GM03348 (cell line): ENCODE measurements at regions not wholly inside any gene's neighbourhood (a gene's known extent, or its start where the extent isn't known, plus 50 kb on each side); places are given as distances from the start of the nearest gene placed in this dataset.
"Not testable (repeated sequence)": the region's sequence is repeated elsewhere in the genome, so short reads cannot be mapped to it uniquely, and the experiment has no call there.

ENCODE experiments used
- DNase-seq: peaks from one replicate; pipeline ENCODE4 v3.0.0; 2012; ENCODE audit warnings: low spot score

- DNase-seq: no peak
Measured at GRCh38 chr4:13763707-13764106, 136.2 kb upstream of the BOD1L1 start.

DNA sequence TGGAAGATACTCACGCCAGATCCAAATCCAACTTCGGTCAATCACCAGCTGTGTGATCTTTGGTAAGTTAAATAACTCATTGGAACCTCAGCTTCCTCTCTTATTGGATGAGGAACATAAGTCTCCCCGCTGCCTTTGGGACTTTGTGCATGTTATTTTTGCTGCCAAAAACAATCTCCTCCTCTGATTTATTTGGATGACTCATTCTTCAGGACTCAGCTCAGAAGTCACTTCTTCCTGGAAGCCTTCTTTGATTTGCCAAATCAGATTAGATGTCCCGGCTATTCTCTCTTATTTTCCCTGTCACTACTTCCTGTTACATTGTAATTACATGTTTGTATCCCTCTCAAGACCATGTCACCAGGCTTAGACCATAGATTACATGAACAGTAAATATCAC is 138.0 kb upstream of the BOD1L1 start:
- no peak for DNase-seq

DNA sequence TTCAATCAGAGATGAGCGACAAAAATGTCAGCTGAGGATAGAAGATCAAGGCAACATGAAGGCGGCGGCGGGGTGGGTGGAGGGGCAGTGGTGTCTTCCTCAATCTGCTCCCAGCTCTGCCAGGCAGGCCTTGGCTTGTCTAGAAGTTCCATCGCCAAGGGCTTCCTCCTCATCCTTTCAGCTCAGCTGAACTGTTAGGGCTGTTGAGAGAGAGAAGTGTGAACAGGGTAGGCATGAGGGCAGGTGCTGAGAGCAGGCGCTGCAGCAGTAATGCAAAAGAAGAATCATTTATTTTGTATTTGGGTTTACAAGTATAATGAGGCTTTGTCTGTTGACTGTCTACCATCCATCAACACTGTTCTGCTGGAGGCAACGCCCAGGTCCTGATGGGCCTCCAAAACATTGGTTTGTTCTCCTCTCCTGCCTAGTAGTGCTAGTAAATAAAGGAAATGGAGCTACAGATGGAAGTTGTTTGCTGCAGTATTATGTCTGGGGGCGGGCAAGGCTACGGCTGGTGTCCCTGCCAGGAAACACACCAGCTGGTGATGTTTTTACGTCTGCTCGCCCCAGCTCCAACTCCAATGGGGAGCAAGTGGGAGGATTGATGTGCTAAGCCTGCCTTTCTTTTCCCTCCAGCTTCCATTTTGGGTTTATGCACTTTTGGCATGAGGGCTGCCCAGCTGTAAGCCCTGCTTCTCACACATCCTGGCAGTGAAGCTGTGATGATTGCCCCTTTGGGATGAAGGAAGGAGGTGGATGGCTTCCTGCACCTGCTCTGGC is 139.4 kb upstream of the BOD1L1 start:
- DNase-seq: no peak

- no peak for DNase-seq
Measured at GRCh38 chr4:13777341-13777740, 149.8 kb upstream of the BOD1L1 start.

GRCh38 chr4:13778367-13778766 is 150.8 kb upstream of the BOD1L1 start:
- no peak for DNase-seq

GRCh38 chr4:13782231-13782630 is 154.7 kb upstream of the BOD1L1 start:
- no peak for DNase-seq

- DNase-seq: no peak
Measured at GRCh38 chr4:13783800-13784411, 156.4 kb upstream of the BOD1L1 start.

DNA sequence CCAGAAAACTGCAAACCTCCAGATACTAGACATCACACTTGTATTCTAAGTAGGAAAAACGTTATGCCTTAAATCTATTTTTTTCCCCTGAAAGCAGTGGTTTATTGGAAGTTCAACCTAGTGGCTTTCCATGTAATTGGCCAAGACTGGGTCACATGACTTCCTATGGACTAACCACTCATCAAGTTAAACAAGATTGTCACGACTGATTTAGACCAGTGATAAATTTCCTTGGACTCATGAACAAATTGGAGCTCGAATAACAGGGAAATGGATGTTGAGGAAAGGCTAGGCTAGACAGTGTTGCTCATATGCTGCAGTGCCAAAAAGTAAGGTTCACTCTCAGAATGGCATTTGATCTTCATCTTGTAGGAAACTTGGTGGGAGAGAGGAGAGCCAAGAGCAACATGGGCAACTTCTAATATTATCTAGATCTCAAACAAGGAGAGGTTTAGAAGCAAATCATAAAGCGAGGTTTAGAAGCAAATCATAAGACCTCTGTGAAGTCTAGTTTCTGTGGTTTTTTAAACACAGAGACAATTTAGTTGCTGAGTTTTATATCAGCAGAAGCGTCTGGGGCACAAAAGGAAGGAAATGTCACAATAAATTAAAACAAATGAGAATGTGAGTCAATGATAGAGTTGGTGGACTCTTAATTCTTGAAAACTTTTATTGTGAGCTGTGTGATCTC is 165.6 kb upstream of the BOD1L1 start:
- no peak for DNase-seq

GRCh38 chr4:13794819-13795565 is 167.5 kb upstream of the BOD1L1 start:
- no peak for DNase-seq

- DNase-seq: no peak
Measured at GRCh38 chr4:13797061-13797460, 169.5 kb upstream of the BOD1L1 start.

- no peak for DNase-seq
Measured at GRCh38 chr4:13815231-13815630, 187.7 kb upstream of the BOD1L1 start.

DNA sequence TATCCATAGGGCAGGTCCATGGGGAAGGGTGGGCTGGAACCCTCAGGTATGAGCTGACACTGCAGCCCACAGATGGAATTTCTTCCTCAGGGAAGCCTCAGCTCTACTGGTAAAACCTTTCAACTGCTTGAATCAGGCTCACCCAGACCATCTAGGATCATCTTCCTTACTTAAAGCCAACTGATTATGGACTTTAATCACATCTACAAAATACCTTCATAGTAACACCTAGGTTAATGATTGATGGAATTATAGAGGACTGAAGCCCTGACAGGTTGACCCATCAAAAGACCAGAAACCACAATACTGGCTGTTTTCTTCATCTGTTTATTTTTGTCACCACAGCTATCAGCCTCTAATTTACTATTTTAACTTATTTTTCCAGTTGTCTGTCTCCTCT is 188.9 kb upstream of the BOD1L1 start:
- no peak for DNase-seq

DNA sequence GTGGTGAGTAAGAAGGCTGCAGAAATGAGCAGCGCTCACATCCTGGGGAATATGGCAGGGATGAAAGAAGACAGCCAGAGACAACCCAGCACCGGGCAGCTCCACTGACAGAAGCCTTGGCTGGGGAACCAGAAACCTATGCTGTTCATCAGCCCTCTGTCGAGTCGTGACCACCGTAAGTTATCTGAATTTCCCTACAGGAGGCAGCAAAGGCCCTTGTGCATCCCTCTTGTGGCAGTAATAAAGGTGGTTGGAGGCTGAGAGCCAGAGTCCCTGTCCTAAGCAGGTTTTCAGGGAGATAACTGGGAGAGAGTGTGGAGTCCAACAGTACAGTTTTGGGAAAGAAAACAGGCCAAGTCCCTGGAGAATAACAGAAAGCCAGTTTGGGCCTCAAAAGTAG is 194.0 kb upstream of the BOD1L1 start:
- no peak for DNase-seq

- not testable (repeated sequence) for DNase-seq
Measured at GRCh38 chr4:13825822-13826221, 198.3 kb upstream of the BOD1L1 start.

DNA sequence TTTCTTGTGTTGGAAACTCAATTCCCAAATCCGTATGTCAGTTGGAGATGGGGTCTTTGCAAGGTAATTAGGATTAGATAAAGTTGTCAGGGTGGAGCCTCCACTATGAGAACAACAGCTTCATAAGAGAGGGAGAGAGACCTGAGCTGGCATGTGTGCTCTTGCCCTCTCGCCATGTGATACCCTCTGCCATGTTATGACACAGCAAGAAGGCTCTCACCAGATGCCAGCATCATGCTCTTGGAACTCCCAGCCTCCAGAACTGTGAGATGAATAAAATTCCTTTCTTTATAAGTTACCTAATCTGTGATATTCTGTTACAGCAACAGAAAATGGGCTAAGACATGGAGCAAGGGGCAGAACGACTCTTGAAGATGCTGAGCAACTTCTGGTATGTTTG is 201.9 kb upstream of the BOD1L1 start:
- DNase-seq: no peak

- no peak for DNase-seq
Measured at GRCh38 chr4:13830449-13830848, 202.9 kb upstream of the BOD1L1 start.

DNA sequence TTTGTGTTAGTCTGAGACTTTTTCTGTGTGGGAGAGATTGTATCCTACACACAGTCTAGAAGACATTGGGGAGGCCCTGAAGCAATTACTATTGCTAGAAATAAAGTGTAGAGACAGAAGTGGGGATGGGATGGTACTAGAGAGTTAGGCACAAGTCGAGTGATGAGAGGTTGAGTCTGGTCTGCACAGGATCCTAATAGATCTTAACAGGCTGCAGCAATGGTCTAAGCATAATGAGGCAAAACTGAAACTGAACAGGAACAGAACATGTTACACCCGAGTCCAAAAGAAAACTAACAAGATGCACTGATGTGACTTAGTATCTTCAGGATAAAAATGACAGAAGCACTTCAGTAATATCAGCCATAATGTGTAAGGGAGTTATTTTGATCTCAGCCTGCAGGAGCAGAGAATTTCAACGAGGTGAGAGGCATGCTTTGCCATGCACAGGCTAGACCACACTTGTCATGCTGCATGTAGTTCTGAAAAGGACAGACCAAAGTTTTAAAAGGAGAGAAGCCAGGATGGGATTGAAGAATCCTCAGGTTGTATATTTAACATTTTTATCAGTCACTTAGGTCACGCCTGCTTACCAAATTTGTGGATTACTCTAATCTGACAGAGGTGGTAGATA is 205.8 kb upstream of the BOD1L1 start:
- no peak for DNase-seq

DNA sequence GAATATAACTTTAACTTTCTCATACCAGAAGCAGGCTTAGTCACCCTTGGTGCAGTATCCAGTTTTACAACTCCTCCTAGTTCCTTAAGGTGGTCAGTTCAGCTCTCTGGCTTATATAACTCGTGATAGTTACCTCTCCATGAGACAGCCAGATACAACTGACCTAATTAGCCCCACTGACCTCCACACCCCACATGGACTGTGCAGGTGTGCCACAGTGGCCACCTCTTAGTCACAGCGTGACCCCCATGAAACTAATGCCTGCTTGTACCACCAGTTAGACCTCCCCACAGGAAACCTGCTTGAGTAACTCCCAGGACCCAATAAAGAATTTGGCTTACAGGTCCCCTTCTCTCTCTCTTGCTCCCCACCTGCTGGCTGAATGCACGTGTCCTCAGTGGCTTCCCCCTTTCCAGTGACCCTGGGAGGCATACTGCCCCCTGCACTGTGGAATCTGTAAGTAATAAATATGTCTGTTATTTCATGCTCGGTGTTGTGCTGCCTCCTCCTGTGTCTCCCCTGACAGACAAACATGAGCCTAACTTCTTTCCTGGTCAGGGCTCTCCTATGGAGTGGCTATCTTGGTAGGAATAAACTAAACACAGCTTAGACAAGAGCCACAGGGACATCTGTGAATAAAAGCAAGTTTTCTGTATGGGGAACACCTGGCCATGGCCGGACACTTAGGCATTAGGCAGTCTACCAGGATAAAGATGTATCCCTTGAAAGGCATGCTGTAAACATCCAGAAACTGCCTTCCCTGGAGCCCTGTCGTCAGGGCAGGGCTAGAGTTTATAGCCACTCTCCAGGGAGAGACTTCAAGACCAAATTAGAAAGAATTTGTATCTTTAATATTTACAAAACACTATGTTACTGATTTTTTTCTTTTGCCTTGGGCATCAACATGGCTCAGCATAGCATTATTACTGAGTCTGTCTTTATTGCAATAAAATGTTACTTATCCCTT is 209.7 kb upstream of the BOD1L1 start:
- DNase-seq: no peak

DNA sequence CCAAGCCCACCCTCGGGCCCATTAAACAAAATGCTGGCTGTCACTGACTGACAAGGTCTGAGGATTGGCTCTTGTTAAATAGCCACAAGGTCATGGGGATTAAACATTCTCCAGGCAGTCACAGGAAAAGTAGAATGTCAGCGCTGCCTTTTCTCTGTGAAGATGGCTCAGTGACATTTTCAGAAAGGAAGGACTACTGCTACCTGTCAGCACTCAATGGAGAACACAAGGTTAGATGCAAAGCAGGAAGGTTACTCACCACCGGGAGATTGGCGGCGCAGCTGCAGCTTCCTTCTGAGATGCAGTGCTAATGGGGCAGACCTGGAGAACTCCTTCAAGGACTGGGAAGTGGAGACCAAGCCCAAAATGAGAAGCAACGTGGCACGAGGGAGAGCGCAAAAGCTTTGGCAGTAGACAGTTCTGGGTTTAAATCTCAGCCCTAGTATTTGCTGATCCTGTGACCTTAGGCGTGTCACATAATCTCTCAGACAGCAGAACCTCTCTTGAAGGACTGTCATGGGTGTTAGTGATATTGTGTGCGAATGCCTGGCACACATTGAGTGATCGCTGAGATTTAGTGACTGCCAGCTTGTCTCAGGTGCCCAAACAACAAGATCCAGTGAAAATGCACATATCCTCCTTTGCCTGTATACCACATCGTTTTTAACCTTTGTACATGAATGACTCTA is 213.1 kb upstream of the BOD1L1 start:
- no peak for DNase-seq

DNA sequence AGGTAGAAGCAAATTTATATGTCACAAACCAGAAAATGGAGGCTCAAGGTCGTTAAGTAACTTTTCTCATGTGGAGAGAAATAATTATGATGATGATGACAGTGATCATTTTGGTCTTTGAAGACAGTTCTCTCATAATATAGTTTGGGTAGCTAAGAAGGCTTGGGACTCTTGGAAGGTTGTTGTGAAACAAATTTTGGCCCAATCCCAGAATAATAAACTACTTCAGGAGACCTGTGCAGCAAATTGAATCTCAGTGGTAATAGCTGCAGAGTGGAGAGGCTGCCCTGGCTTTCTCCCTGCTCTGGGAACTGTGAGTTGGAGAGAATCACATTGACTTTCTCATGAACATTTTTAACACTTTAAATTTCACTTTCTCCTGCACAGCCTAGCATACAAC is 217.2 kb upstream of the BOD1L1 start:
- DNase-seq: no peak
